Suppressor macrophage treated with lipopolysaccharide for 4 hours (primary cell): ENCODE measurements at regions not wholly inside any gene's neighbourhood (a gene's known extent, or its start where the extent isn't known, plus 50 kb on each side); places are given as distances from the start of the nearest gene placed in this dataset.
"Not testable (repeated sequence)": the region's sequence is repeated elsewhere in the genome, so short reads cannot be mapped to it uniquely, and the experiment has no call there.

Experiments used
- DNase-seq: peaks from one replicate; pipeline ENCODE4 v3.0.0-alpha.2; 2020

- no peak for DNase-seq
These were observed 384.0 kb upstream of the FZD8 start for GRCh38 chr10:36026081-36026480.

- DNase-seq, result no peak
These were observed 381.8 kb upstream of the FZD8 start for GRCh38 chr10:36023939-36024338.

- DNase-seq, result no peak
These were observed 379.0 kb upstream of the FZD8 start for GRCh38 chr10:36021096-36021495.

GRCh38 chr10:36019749-36020148 is 377.7 kb upstream of the FZD8 start:
- no peak for DNase-seq

- no peak for DNase-seq
These were observed 376.9 kb upstream of the FZD8 start for GRCh38 chr10:36018996-36019395.

- no peak for DNase-seq
These were observed 375.0 kb upstream of the FZD8 start for GRCh38 chr10:36017137-36017536.

- no peak for DNase-seq
These were observed 365.3 kb upstream of the FZD8 start for GRCh38 chr10:36007369-36007768.

GRCh38 chr10:36003688-36004087 is 361.6 kb upstream of the FZD8 start:
- no peak for DNase-seq

- DNase-seq, result no peak
These were observed 361.0 kb upstream of the FZD8 start for GRCh38 chr10:36003031-36003600.

- no peak for DNase-seq
These were observed 360.3 kb upstream of the FZD8 start for GRCh38 chr10:36002445-36002844.

- not testable (repeated sequence) for DNase-seq
These were observed 358.7 kb upstream of the FZD8 start for GRCh38 chr10:36000754-36001153.

GRCh38 chr10:35998026-35998425 is 355.9 kb upstream of the FZD8 start:
- no peak for DNase-seq

- no peak for DNase-seq
These were observed 353.4 kb upstream of the FZD8 start for GRCh38 chr10:35995485-35995884.

- DNase-seq, result no peak
These were observed 351.8 kb upstream of the FZD8 start for GRCh38 chr10:35993591-35994515.

- no peak for DNase-seq
These were observed 350.0 kb upstream of the FZD8 start for GRCh38 chr10:35992107-35992506.

GRCh38 chr10:35986756-35987502 is 344.8 kb upstream of the FZD8 start:
- no peak for DNase-seq

- DNase-seq, result no peak
These were observed 337.0 kb upstream of the FZD8 start for GRCh38 chr10:35979116-35979515.

GRCh38 chr10:35973912-35974591 is 332.0 kb upstream of the FZD8 start:
- DNase-seq, result not testable (repeated sequence)

- DNase-seq, result no peak
These were observed 330.2 kb upstream of the FZD8 start for GRCh38 chr10:35972275-35972674.

GRCh38 chr10:35971397-35971796 is 329.3 kb upstream of the FZD8 start:
- no peak for DNase-seq

GRCh38 chr10:35963685-35964084 is 321.6 kb upstream of the FZD8 start:
- DNase-seq, result no peak

- no peak for DNase-seq
These were observed 319.4 kb upstream of the FZD8 start for GRCh38 chr10:35961501-35961900.

GRCh38 chr10:35959252-35959651 is 317.2 kb upstream of the FZD8 start:
- DNase-seq, result no peak
